NOMO-1 (cell line): ENCODE measurements at regions not wholly inside any gene's neighbourhood (a gene's known extent, or its start where the extent isn't known, plus 50 kb on each side); places are given as distances from the start of the nearest gene placed in this dataset.

Source experiments
- DNase-seq, 2 experiments: peaks; one replicate each; lab custom pipeline; 2025; ENCODE audit not compliant: unreplicated experiment in 2 of 2; lab: John Stamatoyannopoulos, UW

DNA sequence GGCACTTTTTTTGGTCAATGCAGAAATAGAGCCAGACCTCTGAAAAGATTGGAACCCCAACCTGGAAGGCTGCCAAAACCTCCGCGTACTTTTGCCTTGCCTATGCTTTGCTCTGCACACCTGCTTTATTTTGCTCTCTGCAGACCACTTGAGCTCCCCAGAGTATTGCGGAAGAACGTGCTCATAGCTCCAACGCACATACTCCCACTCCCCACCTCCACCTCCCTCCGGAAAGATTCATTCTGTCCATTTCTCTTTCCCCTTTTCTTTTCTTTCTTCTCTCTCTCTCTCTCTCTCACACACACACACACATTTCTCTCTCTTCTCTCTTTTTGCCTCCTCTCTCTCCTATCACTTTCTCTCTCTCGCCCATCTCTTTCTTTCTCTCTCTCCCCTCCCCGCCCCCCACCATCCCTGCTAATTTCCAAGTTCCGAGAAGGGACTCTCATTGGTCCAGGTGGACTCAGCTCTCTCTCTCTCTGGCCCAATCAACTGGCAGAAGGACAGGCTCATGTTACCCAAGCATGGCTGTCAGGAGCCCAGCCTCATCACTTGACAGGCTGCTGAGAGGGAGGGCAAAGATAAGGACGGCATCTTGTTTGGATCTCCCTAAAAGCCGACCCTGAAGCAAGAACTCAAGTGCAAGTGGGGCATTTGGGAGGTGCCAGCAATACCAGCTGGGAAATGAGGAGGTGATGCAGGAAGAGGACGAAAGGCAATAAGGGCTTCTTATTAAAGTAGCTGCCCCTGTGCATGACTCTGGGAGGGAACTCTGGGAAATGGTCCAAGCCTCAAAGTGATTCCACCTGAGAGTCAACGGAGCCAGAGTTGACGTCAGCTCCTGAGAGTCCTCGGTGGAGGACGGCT lies 246.1 kb downstream of the LY86 start:
- no peak for DNase-seq

DNA sequence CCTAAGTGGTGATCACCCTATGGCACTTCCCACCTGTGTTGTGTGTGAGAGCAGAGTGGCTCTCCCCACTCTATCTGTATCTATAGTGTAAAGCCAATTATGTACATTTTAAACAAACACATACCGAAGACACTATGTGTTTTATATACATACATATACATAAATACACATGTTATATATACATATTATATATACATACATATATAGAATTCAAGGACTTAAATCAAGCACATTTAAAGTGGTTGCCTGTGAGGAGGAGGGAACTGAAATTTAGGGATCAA lies 246.6 kb downstream of the LY86 start:
- DNase-seq: no peak

DNA sequence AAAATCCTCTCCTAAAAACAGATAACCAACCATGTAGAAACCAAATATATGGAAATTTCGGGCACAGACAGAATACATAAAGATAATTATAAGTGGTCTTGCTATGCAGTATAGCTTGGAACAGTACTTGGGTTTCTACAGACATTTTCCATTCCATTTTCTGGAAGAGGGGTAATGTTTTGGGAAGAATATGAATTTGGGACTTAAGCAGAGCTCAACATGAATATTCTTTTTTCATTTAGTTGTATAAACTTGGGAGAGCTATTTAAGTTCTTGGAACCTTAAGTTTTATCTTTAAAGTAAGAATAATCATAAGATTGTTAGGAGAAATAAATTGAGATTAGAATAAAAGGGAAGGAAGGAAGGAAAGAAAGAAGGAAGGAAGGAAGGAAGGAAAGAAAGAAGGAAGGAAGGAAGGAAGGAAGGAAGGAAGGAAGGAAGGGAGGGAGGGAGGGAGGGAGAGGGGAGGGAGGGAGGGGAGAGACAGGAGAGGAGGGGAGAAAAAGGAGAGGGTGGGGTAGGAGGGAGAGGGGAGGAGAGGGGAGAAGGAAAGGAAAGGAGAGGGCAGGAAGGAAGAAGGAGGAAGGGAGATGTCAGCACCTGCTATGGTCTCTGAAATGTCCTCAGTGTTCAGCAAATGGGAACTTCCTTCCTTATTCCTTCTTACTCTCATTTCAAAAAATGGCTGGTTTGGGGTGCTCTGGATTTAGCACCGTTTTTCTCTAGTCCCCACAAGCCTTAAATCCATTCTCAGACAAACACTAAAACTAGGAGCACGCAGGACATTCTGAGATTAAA lies 248.3 kb downstream of the LY86 start:
- DNase-seq: no peak

DNA sequence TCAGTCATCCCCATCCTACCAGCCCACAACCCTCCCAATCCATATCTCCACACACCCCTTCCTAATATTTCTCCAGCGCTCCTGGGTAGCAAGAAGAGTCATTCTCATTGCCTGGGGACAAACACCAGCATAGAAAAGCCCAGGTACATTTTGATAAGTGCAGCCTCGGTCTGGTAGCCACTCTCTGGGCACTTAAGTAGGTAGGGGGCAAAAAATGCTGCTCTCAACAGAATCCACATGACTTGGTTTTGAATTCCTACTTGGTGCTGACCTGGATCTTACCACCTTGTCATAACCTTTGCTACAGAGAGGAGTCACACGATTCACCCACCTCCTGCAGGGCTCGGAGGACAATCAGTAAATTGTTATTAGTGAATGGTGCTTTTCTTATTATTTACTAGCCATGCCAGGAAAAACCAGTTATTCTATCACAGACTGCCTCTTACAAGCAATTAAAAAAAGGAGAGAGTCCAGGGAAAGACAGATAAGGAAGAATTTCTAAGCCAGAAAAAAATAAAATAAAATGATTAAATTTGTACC lies 249.1 kb downstream of the LY86 start:
- no peak for DNase-seq

DNA sequence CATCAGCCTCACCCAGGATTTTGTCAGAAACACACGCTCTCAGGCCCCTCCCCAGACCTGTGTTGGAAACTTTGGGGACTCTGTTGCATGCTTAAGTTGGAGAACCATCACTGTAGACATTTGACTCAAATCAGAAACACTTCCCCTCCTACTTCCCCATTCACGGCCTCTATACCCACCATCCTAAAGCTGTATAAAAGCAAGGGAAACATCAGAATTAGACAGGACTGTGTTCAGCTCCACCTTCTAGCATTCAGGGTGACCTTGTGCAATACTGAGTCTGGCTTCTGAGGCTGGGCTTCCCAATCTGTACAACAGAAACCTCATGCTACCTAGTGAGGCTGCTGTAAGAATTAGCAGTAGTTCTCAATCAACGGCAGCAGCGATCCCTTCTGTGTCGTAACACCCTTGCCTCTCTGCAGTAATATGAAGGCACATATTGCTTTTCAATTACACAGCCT lies 252.3 kb downstream of the LY86 start:
- DNase-seq: peak; percentile 91 to 97

DNA sequence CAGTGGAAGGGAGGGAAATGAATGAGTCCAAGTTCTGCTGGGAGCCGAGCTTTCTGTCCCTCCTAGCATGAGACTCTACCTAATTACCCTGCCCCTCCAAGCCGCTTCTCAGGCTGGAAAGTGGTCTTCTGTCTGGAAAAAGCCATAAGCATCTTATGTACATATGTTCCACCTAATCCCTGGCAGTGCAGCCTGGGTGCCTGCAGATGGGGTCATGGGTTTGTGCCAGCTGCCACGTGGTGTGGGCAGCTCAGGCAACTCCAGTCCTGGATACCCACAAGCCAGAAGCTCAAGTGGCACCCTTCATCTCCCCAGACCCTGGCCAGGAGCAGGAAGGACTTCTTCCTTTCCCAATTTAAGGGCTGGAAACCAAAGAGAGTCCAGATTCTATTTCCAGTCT lies 253.1 kb downstream of the LY86 start:
- peak in 1 of 2 experiments; percentile 8 for DNase-seq

DNA sequence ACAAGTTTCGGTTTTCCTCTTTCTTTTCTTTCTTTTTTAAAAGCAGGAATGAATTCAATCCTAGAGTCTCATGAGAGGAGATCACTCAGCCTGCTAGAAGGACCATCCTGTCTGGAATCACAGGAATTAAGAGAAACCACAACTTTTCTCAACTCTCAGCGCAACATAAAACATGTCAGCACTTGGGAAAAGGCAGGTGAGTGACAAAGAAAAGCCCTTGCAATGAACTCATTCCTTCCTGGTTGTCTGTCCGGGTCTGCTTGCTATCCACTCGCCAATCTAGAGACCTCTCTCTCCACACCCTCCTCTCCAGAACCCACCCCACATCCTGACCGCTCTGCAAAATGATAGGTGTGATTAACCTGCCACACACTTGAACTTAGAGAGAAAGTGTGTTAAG lies 253.8 kb downstream of the LY86 start:
- DNase-seq: no peak

DNA sequence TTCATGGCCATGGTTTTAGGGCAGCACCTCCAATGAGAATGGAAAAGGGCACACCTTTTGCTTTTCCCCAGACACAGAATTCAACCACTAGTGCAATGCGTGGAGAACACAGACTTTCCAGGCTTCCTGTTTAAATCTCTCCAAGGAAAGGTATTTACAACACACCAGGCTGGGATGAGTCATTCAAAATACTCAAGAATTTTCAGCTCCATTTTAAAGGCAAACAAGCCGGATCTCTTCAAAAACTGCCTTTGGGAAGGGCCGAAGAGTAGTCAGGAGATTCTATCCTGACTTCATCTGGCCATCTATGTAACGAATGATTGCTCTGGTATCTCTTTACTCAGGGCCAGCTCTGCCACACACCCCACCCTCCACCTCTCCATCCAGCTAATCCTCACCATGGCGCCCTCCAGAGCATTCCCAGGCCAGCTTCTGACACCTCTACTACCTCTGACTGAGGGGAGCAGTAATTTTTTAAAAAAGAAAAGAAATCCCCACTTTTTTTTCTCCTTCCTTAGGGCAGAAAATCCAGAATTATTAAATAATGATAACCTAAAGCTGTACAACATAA lies 254.6 kb downstream of the LY86 start:
- DNase-seq: no peak

DNA sequence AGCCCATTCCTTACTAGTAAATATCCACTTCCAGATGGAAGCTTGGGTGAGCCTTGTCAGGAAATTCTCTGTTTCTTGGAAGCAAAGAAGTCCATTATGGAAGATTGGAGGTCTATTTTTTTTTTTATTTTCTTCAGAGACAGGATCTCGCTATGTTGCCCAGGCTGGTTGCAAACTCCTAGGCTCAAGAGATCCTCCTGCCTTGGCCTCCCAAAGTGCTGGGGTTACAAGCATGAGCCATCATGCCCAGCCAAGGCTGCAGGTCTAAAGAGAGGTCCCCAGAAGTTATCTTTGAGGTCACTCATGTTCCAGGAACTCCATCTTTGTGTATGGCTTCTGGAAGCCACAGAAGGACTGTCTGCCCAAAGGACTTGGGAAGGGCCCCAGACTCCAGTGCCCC lies 255.3 kb downstream of the LY86 start:
- DNase-seq: no peak

DNA sequence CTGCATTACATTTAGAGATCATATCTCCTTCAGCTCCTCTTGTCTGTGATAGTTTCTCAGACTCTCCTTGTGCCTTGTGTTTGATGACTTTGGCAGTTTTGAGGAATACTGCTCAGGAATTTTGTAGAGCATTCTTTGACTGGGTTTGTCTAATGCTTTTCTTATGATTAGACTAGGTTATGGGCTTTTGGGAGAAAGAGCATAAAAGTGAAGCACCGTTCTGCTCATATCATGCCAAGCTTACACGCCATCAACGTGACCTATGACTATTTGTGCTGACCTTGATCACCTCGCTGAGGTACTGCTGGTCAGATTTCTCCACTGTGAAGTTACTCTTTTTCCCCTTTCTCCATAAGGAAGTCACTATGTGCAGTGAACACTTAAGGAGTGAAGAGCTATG lies 256.0 kb downstream of the LY86 start:
- no peak for DNase-seq

DNA sequence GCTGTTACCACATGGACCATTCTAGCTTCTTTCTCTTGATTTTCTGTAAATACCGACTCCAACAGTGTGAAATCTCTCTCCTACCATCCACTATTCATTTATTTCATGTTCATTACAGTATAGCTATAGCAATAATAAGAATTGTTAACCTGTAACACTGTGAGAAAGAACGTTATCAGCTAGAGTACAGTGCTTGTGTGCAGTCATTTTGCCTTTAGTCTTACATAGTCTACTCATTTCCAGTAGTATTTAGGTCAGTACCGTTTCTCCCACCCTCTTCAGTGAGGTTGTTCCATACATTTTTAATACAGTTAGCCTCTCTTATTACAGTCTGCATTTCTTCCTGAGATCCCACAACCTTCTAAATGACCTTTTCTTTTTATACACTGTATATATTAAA lies 257.1 kb downstream of the LY86 start:
- DNase-seq: no peak

DNA sequence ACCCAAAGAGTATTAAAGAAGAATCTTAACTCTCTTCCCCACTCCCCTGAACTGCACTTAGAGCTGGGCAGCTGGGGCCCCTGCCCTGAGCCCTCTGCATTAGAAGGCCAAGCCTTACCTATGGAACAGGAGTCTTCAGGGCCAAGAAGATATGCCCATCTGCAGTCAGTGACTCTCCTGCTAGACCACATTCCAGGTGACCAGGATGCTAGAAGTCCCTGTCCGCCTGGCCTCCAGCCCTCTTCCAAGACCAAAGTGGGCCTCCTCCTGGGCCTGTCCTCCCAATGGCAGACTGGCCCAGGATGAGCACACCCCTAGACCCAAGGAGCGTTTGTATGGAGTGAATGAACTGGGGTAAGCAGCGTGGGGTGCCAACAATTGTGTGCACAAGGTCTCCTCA lies 259.1 kb downstream of the LY86 start:
- no peak for DNase-seq

DNA sequence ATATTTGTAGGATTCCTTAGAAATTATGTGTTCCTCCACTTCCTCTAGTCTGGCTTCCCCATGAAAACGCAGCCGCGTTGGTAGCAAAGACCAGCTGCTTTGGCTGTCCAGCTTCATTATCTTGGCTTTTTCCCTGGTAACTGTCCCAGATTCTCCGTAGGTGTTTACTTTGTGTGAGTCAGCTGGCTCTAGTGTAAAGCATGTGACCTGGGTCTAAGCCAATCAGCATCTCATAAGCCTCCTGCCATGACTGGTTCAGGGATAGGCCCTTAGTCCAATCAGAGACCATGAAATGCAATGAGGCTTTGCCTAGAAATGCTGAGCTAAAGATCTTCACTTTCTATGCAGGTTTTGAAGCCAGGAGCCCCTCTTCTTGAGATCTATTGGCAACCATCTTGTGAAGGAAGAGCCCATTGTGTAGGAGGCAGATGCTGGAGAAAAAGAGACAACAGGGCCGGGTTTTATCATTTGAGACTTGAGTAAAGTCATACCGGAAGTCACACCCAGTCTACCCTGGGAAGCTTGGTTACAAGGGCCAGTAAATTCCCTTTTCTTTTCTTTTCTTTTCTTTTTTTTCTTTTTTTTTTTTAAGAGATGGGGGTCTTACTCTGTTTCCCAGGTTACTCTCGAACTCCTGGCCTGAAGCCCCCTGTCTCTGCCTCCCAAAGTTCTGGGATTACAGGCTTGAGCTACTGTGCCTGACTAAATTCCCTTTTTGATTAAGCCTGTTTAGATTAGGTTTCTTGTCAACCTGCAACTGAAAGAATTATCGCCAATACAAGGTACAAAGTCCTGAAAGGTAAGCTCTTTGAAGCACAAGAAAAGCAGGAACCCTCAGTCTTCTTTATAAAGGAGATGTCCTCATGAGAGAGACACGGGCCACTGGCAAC lies 256.5 kb upstream of the RREB1 start:
- no peak for DNase-seq

DNA sequence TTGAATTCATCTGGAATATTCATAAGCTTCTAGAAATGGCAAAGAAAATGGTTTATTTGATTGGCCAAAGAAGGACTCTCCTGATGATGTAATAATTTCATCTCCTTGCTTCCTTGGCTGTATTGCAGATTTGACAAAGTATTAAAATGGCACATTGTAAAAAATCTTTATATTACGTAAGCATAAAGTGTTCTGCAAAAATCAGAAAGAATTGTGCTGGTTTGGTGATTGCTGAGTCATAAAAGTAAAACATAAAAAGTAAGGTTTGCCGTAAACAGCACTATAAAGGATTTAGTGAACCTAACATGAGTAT lies 255.9 kb upstream of the RREB1 start:
- peak in 1 of 2 experiments; percentile 32 for DNase-seq

DNA sequence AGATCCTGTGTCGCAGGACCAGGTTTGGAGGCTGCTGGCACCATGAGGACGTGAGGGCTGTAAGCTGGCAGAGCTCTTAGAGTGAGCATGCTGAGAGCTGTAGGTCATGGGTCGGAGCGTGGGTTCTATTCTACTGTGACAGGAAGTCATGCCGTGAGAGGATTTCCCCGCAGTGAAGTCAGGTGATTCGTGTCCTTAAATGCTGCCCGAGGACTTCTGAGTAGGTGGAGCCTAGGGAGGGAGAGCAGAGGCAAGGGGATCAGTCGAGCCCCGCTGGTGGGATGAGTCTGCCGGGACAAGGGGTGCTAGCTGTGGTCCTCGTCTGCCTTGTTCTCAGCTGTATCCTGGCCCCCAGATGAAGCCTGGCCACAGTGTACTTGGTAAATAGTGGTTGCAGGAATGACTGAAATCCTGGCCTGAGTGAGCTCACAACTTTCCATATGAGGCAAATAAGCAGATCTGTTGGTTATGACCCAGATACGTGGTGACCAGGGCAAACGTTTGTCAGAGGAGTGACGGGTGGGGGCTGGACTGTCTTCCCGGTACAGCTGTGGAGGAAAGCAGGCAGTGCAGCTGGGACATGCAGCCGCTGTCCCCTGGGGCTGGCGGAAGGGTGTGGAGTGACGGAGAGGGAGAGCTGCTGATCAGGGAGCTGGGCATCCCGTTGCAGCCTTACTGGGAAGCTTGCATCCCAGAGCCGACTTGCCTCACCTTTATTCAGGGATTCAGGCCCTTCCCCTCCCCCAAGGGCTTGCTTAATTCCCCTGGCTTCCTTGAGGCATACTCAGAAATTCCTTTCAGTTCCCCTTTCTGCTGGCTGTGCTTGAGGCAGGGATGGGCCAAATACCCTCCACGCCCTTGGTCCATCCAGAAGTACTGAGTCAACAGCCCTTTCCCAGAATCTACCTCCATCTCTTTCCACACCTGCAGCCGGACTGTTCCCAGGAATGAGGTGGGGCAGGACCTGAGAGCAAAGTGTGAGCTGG lies 250.9 kb upstream of the RREB1 start:
- DNase-seq: peak; percentile 51 to 59

DNA sequence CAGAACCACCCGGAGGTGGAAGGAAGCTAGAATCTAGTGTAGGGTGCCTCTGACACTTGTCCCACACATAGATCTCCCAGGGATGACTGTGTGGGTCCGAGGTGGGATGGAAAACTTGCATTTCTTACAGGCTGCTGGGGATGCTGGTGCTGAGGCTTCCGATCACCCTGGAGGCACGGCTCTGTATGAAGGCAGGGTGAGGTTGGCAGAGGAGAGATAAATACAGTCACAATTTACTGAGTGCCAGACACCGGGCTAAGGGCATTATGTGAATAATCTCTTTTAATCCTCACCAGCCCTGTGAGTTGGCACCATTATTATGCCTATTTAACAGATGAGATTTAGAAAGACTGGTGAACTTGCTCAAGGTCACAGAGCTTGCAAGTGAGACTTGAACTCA lies 250.2 kb upstream of the RREB1 start:
- DNase-seq: no peak

DNA sequence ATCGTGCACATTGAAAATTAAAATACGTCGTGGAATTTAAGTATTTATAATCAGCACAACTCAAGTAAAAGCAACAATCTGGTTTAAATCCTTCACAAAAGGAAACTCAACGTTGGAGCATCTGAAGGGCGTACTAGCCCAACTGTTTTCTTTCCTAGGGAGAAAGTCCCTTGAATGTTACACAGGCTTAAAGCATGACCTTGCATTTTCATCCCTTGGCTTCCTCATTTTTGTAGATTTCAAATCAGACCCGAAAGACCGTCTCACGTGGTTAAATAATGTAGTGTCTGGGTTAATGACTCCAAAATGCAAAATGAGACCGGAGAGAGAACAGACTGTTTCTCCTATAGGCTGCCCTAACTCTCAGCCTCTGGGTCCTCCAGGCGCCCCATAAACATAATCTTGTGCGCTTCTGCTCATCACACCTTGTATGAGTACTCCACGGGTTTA lies 249.2 kb upstream of the RREB1 start:
- DNase-seq: peak; percentile 86 to 93

DNA sequence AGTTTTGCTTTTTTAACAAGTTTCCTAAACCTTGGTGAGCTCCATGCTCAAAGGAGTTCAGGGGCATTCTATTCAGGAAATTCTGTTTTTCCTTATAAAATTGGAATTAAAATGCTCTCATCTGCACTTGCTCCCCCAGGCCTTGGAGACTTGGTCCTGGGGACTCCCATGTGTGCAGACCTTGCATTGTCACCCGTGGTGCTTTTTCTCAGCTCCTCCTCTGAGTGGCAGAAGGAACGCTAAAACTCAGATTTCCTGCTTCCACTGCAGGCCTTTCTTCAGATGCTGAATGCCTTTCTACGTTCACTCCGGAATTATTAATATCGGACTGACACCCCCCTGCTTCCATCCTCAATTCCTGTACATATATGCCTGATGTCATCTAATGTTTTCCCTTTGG lies 248.7 kb upstream of the RREB1 start:
- no peak for DNase-seq

DNA sequence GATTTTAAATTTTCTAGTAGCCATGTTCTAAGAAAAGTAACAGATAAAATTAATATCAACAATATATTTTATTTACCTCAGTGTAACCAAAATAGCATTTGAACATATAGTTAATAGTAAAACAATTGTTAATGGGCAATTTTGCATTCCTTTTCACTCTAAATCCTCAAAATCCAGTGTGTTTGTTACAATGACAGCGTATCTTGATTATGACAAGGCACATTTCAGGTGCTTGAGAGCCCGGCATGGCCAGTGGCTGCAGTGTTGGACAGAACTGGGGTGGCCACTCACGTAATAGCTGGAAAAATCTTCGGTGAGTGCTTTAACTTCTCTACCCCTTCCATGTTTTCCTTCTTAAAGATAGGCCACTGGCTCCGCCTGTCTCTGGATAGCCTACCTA lies 248.0 kb upstream of the RREB1 start:
- DNase-seq: no peak

DNA sequence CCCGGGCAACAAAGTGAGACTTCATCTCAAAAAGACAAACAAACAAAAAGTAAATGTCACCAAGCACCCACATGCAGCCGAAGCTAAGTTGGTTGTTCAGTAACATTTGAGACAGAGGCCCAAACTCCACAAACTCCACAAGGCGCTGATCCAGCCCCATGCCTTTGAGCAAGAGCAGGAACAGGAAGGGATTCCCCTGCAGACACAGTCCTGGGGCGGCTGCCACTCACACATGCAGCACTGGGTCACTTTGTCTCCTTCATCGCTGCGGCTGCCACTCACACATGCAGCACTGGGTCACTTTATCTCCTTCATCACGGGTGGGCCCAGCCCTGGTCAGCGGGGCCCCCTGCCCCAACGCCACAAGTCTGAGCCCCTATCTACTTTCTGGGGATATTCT lies 246.9 kb upstream of the RREB1 start:
- no peak for DNase-seq
